GM19452 (cell line): ENCODE measurements at regions not wholly inside any gene's neighbourhood (a gene's known extent, or its start where the extent isn't known, plus 50 kb on each side); places are given as distances from the start of the nearest gene placed in this dataset.
"Not testable (repeated sequence)": the region's sequence is repeated elsewhere in the genome, so short reads cannot be mapped to it uniquely, and the experiment has no call there.

Experiments
- ATAC-seq: cut with Tn5 transposase; IDR thresholded peaks from one replicate; pipeline ENCODE4 v1.9.1; 2021; ENCODE audit not compliant: unreplicated experiment

DNA sequence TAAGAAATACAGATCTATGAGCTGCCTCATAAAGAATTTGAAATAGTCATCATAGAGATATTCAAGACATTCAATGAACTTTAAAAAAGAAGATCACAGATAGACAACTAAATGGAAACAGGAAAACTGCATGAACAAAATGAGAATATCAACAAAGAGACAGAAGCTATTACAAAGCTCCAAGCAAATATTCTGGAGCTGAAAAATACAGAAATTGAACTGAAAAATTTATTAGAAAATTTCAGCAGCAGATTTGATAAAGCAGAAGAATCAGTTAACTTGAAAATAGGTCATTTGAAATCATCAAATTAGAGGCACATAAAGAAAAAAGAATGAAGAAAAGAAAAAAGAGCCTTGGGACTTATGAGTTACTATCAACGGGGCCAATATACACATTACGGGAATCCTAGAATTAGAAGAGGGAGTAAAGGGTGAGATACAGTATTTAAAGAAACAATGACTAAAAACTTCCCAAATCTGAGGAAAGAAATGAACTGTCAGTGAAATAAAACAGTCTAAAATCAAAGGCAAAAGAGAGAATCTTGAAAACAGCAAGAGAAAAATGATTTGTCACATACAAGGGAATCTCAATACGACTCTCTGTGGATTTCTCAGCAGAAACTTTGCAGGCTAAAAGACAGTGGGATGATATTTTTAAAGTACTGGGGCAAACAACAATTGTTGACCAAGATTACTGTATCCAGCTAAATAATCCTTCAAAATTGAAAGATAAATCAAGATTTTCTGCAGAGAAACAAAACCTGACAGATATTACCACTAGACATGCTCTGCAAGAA, 641.6 kb downstream of the ANKRD50 start:
- ATAC-seq, result no peak

- ATAC-seq, result not testable (repeated sequence)
These were observed 637.3 kb downstream of the ANKRD50 start for GRCh38 chr4:124075276-124075675.

DNA sequence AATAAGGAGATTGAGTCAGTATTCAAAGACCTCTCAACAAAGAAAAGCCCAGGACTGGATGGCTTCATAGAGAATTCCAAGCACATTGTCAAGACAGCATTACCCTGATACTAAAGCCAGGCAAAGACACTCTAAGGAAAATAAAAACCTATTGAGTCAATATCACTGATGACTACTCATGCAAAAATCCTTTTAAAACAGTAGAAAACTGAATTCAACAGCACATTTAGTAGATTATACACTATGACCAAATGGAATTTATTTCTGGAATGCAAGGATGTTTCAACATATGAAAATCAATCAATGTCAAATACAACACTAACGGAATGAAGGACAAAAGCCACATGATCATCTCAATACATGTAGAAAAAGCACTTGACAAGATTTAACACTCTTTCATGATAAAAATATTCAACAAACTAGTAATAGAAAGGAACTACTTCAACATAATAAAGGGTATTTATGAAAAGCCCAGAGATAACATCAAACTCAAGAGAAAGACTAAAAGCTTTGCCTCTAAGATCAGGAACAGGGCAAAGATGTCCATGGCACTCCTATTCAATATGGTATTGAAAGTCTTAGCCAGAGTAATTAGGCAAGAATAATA, 633.3 kb downstream of the ANKRD50 start:
- no peak for ATAC-seq

DNA sequence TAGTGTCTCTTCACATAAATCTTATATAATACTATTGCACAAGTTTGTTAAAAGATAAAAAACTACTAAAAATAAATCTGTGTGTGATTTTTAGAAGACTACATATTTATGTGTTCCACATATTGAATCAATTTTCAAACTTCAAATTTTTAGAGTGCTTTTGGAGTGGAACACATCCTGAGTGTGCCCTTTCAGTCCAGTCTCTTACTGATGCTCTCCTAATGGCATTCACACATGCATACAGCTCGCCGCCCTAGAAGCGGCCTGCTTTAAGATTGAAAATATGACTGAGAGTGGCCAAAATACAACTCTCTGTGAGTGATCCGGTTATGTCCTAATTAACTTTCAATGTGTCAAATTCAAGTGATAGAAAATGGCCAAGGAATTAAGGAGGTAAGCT, 628.8 kb downstream of the ANKRD50 start:
- no peak for ATAC-seq

GRCh38 chr4:124085561-124086180, 626.9 kb downstream of the ANKRD50 start:
- no peak for ATAC-seq

DNA sequence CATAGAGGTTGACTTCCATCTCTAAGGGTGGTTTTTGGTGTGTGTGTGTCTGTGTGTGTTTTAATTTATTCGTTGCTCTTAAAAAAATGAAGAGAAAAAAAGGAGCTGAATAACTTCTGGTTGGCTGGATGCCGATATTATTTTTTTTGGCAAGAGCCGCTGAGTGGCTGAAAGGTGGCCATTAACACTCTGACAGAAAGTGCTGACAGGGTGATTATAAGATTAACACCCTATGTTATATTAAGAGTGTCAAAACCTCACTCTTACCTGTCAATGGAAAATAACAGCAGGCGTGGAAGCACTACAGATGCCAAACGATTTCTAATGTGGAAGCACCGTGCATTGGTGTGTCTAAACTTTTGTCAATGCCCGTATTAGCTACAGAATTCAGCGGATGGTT, 622.5 kb downstream of the ANKRD50 start:
- ATAC-seq, result no peak

DNA sequence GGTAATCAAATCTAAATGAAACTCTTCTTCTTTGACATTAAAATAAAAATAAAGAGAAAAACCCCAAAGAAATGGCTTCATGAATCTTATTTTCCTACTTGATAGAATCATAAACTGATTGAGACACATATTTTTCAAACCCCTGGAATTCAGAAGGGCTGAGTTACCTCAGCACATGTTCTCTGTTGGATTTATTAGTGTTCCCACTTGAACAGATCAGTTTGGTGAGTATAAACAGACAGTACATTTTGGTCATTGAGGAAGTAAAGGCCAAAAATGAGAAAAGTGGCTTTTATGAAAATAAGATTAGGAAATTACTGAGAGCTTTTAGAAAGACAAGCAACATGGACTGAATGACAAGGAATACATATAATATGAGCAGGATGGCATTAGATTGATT, 620.4 kb downstream of the ANKRD50 start:
- no peak for ATAC-seq

- ATAC-seq, result no peak
These were observed 620.0 kb downstream of the ANKRD50 start for GRCh38 chr4:124092541-124092984.

DNA sequence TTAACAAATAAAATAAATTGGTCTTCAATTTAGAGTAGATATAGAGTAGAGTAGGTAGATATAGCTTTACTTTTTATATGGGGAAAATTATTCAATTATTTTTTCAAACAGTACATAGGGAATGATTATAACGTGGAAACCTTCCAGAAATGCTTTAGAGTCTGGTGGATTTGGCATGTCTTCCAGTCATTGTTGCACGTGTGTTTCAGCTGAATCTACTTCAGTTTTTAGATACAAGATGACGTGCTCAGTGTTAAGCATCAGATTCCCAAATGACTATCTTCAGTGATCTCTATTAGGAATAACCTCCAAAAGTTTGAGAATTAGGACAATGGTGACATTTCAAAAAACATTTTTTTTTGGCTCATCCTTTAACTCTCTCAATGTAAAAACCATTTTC, 616.9 kb downstream of the ANKRD50 start:
- no peak for ATAC-seq

DNA sequence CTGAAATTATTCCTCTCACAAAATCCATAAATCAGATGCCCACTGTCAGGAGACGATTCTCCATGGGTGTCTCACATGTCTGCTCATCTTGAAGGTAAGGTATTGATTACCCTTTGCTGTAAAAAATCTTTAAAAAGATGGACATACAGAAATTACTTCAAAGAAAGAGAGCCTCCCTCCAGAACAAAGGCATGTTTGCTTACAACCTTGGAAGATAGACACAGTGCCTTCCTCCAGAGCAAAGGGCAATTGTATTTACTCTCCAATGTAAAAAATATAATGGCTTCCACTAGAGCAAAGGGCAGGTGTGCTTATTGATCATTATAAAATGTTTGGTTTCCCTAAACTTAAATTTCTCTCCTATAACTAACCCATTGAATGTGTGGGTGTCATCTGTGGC, 616.2 kb downstream of the ANKRD50 start:
- ATAC-seq, result no peak

DNA sequence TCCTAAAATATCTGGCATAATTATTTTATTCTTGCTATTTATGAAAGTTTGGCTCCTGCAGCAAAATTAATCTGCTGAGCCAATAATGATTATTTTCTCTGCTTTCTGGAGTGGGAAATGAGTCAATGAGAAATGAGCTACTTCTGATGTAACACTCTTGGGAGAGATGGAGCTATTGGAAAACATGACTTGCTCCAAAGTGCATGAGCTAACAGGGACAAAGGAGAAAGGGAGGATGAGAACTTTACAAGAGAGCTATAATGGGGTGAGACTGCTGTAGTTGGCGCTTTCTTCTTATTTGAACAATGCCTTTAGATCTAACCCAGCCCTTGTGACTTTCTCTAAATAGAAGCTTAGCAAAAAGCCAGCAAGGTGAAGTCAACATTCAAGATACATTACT, 615.1 kb downstream of the ANKRD50 start:
- ATAC-seq, result no peak

- no peak for ATAC-seq
These were observed 608.4 kb downstream of the ANKRD50 start for GRCh38 chr4:124104101-124104500.

- no peak for ATAC-seq
These were observed 607.9 kb downstream of the ANKRD50 start for GRCh38 chr4:124104628-124105027.

GRCh38 chr4:124105212-124105611, 607.3 kb downstream of the ANKRD50 start:
- ATAC-seq, result no peak

GRCh38 chr4:124111411-124111810, 601.1 kb downstream of the ANKRD50 start:
- no peak for ATAC-seq

DNA sequence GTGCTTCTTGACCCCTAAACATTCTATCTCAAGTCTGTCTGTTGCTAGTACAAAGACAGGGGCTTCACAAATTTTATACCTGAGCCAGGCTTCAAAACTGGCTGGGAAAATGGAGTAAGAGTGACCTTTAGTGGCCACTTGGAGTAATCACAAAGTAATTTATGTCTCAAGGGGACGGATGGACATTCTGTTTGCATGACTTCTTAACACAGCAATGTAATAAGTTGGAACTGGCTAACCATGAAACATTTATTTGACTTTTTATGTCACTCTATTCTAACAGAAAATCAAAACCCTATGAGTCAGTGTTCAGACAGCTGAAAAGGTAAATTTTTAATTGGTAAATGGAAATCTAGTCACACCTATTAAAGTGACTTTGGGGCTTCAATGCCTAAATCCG, 600.6 kb downstream of the ANKRD50 start:
- ATAC-seq, result no peak

- no peak for ATAC-seq
These were observed 594.5 kb downstream of the ANKRD50 start for GRCh38 chr4:124118061-124118460.

- ATAC-seq, result no peak
These were observed 591.0 kb downstream of the ANKRD50 start for GRCh38 chr4:124121461-124121971.

DNA sequence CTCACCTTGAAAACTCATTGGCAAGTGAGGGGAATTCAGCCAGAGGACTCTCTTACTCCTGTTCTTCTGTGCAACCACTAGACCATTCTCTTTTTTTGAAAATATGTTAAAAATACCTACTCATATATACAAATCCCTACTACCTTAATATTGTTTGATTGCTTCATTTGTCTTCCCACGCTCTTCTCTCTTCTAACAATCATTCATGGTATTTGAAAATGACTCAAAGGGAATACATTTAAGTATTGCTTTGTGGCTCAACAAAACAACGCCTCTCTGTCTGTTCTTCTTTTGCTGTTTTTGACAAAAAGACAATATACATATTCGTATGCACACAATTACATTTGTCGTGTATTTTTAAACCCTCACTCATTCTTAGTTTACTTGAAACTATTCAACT, 589.4 kb downstream of the ANKRD50 start:
- no peak for ATAC-seq

DNA sequence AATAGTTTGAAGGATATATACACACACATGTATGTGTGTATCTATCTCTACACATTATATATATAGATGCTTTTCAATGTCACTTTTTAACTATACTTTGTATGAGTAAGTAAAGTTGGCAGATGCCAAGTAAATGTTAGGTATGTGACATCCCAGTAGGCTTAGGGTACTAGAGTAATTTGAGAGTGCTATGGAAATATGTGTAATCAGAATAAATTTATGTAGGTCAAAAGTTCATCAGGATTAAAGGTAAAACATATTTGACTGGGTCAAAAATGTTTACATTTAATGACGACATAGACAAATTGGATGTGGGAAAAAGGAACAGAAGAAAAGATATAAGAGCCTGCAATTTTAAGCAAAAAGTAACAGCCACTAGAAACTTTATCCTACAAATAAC, 588.8 kb downstream of the ANKRD50 start:
- ATAC-seq, result no peak

DNA sequence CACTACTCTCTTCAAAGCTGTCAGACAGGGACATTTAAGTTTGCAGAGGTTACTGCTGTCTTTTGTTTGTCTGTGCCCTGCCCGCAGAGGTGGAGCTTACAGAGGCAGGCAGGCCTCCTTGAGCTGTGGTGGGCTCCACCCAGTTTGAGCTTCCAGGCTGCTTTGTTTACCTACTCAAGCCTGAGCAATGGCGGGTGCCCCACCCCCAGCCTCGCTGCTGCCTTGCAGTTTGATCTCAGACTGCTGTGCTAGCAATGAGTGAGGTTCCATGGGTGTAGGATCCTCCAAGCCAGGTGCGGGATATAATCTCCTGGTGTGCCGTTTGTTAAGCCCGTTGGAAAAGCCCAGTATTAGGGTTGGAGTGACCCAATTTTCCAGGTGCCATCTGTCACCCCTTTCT, 581.2 kb downstream of the ANKRD50 start:
- ATAC-seq, result not testable (repeated sequence)

- ATAC-seq, result no peak
These were observed 580.4 kb downstream of the ANKRD50 start for GRCh38 chr4:124132161-124132560.
